OCI-M1 (cell line): ENCODE measurements at regions not wholly inside any gene's neighbourhood (a gene's known extent, or its start where the extent isn't known, plus 50 kb on each side); places are given as distances from the start of the nearest gene placed in this dataset.
A peak's percentile ranks its signal among the peaks of the same experiment; 100 is the strongest.

ENCODE experiments used
- DNase-seq: peaks from one replicate; lab custom pipeline; 2025; lab: John Stamatoyannopoulos, UW

DNA sequence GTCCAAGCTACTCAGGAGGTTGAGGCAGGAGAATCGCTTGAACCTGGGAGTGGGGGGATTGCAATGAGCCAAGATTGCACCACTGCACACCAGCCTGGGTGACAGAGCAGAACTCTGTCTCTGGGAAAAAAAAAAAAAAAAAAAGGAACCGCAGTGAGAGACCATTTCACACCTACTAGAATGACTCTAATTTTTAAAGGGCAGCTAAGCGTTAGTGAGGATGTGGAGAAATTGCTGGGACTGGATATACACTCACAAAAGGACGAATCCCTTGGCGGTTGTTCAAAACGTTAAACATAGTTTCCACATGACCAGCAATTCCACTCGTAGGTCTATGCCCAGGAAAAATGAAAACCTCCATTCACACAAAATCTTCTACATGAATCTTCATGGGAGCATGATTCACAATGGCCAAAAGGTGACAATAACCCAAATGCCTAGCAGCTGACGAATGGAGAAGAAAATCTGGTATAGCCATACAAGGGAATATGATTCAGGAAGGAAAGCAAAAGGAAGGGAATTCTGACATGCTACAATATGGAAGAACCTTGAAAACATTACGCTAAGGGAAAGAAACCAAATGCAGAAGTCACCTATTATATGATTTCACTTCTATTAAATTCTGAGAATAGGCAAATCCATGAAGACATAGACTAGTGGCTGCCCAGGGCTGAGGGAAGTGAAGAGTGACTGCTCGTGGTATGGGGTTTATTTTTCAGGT, 127.0 kb downstream of the CHSY1 start:
- DNase-seq, result no peak

DNA sequence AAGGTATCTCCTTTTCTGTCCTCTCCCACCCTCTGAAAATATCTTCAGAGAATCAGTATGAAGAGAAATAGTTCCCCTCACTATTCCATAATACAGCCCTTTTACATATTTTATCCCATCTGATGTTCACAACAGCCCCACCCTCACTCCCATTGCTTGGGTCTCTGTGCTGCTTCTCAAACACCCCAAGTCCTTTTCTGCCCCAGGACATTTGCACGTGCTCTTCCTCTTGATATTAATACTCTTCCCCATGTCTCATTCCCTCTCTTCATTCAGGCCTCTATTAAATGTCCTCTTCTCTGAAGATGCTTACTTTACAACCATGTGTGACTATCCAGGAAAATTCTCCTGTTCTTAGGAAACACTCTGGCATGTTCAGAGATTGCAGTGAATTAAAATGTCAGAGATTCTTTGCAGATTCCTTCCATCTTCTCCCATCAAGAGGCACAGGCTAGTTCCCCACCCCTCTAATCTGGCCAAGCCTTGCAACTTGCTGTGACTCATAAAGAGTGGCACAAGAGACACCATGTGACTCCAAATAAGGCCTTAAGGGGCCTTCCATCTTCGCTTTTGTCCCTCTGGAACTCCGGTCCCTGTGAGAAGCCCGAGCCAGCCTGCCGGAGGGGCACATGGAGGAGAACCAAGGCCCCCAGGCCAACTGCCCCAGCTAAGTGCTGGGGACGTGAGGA, 128.5 kb downstream of the CHSY1 start:
- no peak for DNase-seq

DNA sequence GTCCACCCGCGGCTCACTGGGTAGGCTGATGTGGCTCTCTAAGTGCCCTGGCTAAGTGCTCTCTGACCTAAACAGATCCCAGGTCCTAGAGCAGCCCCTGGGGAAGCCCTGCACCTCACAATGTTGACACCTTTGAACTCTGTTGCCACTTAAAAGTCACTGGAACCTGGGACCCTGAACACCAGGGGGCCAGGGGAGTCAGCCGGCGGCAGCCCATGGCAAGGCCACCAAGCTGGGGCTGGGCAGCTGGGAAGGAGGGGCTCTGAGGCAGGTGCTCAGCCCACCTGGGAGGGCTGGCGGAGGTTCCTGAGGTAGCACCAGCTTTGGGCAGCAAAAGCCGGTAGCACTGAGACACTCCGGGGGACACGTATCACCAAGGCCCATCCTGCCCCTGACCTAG, 129.0 kb downstream of the CHSY1 start:
- no peak for DNase-seq

DNA sequence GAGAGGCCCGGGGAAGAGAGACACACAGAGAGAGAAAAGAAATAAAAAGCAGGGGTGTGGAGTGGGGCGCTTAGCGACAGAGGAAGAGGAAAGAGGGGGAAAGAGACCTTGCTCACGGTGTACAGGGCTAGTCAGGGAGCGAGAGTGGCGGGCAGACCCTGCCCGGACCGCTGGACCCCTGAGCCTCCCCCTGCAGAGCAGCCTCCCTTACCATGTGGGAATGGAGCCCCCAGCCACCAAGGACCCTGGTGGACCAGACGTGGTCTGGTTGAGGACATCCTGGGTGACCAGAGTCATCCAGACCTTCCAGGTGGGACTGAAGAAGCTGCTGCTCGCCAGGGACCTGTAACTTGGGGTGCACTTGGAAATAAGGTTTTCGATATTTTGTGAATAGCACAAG, 129.6 kb downstream of the CHSY1 start:
- no peak for DNase-seq

DNA sequence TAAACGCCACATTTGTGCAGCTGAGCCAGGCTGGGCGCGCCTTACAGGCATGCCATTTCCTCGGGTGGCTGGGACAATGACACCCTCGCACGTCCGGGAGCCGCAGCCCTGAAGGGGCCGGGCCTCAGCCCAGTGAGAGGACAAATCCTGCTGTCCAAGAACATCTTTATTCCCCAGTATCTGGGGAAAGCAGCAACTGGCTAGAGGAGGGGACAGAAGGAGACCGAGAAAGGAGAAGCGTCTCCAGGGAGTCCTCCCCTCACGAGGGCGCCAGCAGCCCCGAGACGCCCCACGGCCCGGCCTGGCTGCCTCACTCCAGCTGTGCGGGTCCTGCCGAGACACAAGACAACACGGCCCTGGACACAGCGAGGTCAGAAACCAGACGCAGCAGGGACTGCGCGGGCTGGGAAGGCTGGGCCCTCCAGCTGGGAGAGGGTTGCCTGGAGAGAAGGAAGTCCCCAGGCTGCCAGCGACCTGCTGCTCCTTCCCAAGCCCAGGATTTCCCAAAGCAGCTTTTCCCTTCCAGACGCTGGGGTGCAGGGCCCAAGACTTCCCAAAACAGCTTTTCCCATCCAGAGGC, 130.2 kb downstream of the CHSY1 start:
- DNase-seq, result peak; percentile 57

DNA sequence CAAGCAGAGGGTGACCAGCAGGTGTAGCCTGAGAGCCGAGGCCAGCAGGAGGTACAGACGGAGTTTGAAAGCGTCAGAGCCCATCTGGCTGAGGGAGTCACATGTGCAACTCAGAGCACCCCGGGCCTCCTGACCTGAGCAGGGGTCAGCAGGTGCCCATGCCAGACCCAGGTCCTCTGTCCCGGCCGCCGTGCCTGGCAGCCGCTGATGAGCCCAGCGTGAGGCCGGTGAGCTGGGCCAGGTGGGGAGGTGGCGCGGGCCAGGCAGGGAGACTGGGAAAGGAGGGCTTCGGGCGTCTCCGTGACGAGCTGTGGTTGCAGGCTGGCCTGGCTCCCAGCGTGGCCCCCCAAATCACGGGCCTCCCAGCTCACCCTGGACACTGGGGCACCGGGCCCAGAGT, 130.9 kb downstream of the CHSY1 start:
- no peak for DNase-seq

DNA sequence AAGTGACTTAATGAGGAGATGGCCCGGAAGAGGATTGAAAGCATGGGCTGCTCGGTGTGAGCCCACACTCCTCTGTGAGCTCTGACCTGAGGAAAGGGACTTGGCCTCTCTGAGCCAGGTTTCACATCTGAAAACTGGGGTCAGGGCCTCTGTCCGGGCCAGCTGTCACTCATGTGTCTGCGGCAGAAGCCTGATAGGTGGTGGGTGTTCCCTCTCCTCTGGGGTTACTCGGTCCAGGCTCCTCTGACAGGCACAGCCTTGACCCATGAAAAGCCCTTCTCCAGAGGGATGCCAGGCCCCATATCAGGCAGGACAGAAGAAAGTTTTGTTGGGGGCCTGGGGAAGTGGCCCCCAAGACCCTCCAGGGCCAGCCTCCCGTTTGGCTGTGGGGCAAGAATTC, 131.4 kb downstream of the CHSY1 start:
- DNase-seq, result no peak
